ENCODE measurements at regions not wholly inside any gene's neighbourhood (a gene's known extent, or its start where the extent isn't known, plus 50 kb on each side); places are given as distances from the start of the nearest gene placed in this dataset.

DNA sequence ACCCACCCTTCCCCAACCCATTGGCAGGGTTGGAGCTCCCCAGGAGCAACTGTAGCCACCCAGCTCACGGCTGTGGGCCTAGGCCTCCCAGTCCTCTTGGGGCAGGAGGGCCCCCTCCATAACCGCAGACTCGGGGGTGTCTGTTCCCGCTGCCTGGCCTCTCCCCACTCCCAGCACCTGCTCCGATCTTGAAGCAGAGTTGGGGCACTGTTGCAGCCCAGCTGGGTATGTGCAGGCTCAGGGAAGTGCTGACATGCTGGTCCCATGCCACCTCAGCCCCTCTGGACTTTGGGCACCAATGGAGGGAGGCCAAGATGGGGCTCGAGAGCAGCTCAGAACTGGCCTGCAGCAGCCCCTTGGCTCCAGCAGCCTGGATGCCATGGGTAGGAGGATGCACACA, 54.8 kb upstream of the KRTAP11-1 start:
- CTCF ChIA-PET, result no interaction called here
- BruUV-seq (replicated peaks), result no TSS peak
- no peaks in the 10 kb centered on the region for H3K36me3 ChIP-seq (ENCODE audit: control insufficient read depth in 1 of 2, insufficient read depth in 2 of 2, low read length in 2 of 2)

DNA sequence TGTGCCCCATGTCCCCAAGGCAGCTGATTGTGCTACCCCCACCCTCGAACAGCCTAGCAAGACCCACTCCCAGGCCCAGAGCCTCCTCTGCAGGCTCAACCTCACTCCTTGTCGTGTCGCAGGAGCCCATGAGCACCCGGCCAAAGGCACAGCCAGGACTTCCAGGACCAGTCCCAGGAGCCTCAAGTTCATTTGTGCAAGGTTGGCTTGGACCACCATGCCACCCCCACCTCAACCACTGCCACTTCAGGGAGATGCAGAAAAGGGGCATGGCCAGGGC, 54.4 kb upstream of the KRTAP11-1 start:
- Histone ChIP-seq H3K4me3 (replicated peaks in 1 of 2; ENCODE audit: low read depth in 1 of 2, low read length in 2 of 2) (no peak overlapping the region), H3K9ac (ENCODE audit: low read length) (no peak overlapping the region), H3K27me3 (ENCODE audit: insufficient read depth, low read length) (no peaks in the 10 kb centered on the region), H3K4me2 (ENCODE audit: low read length) (no peak overlapping the region), H3K27ac (ENCODE audit: low read depth, low read length) (no peak overlapping the region), H3K9me3 (ENCODE audit: control insufficient read depth in 1 of 2, insufficient read depth in 1 of 2, low read depth in 1 of 2, low read length in 2 of 2) (no peaks in the 10 kb centered on the region), H4K20me1 (ENCODE audit: insufficient read depth) (no peaks in the 10 kb centered on the region), H3K4me1 (ENCODE audit: control insufficient read depth in 1 of 2, insufficient read depth in 2 of 2, low read length in 2 of 2) (no peaks in the 10 kb centered on the region), H3K79me2 (ENCODE audit: insufficient read depth, low read length) (no peaks in the 10 kb centered on the region), H3K9me2 (ENCODE audit: insufficient read depth) (no peaks in the 10 kb centered on the region), H3K36me3 (ENCODE audit: control insufficient read depth in 1 of 2, insufficient read depth in 2 of 2, low read length in 2 of 2) (no peaks in the 10 kb centered on the region), H2AFZ (ENCODE audit: low read depth, low read length, poor library complexity, severe bottlenecking) (no peak overlapping the region)
- DNase-seq (ENCODE audit: low read depth, low spot score), result no peak
- ChIA-PET RAD21 (ENCODE audit: low non-redundant PET in 1 of 2, low total read pairs in 2 of 2, uncharacterized antibody in 2 of 2, unreplicated experiment in 2 of 2) (no interaction called here), POLR2A (no interaction called here), CTCF (no interaction called here)
- intact Hi-C loops (cut with micrococcal nuclease), result no loop called here
- no peak for ATAC-seq
- no TSS peak for BruUV-seq (replicated peaks)
- TF ChIP-seq RAD21 (IDR thresholded peaks at IDR 0.05; ENCODE audit: low read depth), result no peak
- TF ChIP-seq TCF7L2 (IDR thresholded peaks at IDR 0.05; ENCODE audit: borderline replicate concordance, extremely low read depth, insufficient read depth, insufficient read length), result no peak
- TF ChIP-seq, protein P1, sequence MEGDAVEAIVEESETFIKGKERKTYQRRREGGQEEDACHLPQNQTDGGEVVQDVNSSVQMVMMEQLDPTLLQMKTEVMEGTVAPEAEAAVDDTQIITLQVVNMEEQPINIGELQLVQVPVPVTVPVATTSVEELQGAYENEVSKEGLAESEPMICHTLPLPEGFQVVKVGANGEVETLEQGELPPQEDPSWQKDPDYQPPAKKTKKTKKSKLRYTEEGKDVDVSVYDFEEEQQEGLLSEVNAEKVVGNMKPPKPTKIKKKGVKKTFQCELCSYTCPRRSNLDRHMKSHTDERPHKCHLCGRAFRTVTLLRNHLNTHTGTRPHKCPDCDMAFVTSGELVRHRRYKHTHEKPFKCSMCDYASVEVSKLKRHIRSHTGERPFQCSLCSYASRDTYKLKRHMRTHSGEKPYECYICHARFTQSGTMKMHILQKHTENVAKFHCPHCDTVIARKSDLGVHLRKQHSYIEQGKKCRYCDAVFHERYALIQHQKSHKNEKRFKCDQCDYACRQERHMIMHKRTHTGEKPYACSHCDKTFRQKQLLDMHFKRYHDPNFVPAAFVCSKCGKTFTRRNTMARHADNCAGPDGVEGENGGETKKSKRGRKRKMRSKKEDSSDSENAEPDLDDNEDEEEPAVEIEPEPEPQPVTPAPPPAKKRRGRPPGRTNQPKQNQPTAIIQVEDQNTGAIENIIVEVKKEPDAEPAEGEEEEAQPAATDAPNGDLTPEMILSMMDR (IDR thresholded peaks at IDR 0.05 in 2 of 3, conservative IDR thresholded peaks at IDR 0.05 in 1 of 3; ENCODE audit: borderline replicate concordance in 1 of 3, insufficient read depth in 1 of 3, low read depth in 2 of 3, low read length in 2 of 3), result no peak
- TF ChIP-seq, protein P2, sequence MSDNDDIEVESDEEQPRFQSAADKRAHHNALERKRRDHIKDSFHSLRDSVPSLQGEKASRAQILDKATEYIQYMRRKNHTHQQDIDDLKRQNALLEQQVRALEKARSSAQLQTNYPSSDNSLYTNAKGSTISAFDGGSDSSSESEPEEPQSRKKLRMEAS (IDR thresholded peaks at IDR 0.05), result no peak
- TF ChIP-seq FOSL1 (IDR thresholded peaks at IDR 0.05; ENCODE audit: low read depth), result no peak
- TF ChIP-seq SRF (IDR thresholded peaks at IDR 0.05; ENCODE audit: low read depth), result no peak
- TF ChIP-seq JUND (IDR thresholded peaks at IDR 0.05), result no peak
- TF ChIP-seq ZFX (IDR thresholded peaks at IDR 0.05), result no peak
- TF ChIP-seq, protein P3, sequence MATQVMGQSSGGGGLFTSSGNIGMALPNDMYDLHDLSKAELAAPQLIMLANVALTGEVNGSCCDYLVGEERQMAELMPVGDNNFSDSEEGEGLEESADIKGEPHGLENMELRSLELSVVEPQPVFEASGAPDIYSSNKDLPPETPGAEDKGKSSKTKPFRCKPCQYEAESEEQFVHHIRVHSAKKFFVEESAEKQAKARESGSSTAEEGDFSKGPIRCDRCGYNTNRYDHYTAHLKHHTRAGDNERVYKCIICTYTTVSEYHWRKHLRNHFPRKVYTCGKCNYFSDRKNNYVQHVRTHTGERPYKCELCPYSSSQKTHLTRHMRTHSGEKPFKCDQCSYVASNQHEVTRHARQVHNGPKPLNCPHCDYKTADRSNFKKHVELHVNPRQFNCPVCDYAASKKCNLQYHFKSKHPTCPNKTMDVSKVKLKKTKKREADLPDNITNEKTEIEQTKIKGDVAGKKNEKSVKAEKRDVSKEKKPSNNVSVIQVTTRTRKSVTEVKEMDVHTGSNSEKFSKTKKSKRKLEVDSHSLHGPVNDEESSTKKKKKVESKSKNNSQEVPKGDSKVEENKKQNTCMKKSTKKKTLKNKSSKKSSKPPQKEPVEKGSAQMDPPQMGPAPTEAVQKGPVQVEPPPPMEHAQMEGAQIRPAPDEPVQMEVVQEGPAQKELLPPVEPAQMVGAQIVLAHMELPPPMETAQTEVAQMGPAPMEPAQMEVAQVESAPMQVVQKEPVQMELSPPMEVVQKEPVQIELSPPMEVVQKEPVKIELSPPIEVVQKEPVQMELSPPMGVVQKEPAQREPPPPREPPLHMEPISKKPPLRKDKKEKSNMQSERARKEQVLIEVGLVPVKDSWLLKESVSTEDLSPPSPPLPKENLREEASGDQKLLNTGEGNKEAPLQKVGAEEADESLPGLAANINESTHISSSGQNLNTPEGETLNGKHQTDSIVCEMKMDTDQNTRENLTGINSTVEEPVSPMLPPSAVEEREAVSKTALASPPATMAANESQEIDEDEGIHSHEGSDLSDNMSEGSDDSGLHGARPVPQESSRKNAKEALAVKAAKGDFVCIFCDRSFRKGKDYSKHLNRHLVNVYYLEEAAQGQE (IDR thresholded peaks at IDR 0.05; ENCODE audit: low read depth), result no peak
- no peak for TF ChIP-seq POLR2AphosphoS5 (IDR thresholded peaks at IDR 0.05; ENCODE audit: low read depth, low read length)
- TF ChIP-seq, protein P4, sequence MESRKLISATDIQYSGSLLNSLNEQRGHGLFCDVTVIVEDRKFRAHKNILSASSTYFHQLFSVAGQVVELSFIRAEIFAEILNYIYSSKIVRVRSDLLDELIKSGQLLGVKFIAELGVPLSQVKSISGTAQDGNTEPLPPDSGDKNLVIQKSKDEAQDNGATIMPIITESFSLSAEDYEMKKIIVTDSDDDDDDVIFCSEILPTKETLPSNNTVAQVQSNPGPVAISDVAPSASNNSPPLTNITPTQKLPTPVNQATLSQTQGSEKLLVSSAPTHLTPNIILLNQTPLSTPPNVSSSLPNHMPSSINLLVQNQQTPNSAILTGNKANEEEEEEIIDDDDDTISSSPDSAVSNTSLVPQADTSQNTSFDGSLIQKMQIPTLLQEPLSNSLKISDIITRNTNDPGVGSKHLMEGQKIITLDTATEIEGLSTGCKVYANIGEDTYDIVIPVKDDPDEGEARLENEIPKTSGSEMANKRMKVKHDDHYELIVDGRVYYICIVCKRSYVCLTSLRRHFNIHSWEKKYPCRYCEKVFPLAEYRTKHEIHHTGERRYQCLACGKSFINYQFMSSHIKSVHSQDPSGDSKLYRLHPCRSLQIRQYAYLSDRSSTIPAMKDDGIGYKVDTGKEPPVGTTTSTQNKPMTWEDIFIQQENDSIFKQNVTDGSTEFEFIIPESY (IDR thresholded peaks at IDR 0.05; ENCODE audit: extremely low read depth, insufficient replicate concordance, low read length), result no peak
- no peak for TF ChIP-seq EZH2phosphoT487 (IDR thresholded peaks at IDR 0.05; ENCODE audit: borderline replicate concordance)
- no peak for TF ChIP-seq ELF1 (IDR thresholded peaks at IDR 0.05; ENCODE audit: borderline replicate concordance, low read depth)

More for the DNA sequence above, 54.8 kb upstream of the KRTAP11-1 start:
- RAD21 ChIA-PET (ENCODE audit: low non-redundant PET in 1 of 2, low total read pairs in 2 of 2, uncharacterized antibody in 2 of 2, unreplicated experiment in 2 of 2), result no interaction called here
- ATAC-seq, result no peak
- Histone ChIP-seq H3K9me2 (ENCODE audit: insufficient read depth) (no peaks in the 10 kb centered on the region), H3K9me3 (ENCODE audit: control insufficient read depth in 1 of 2, insufficient read depth in 1 of 2, low read depth in 1 of 2, low read length in 2 of 2) (no peaks in the 10 kb centered on the region), H3K27me3 (ENCODE audit: insufficient read depth, low read length) (no peaks in the 10 kb centered on the region), H3K9ac (ENCODE audit: low read length) (no peak overlapping the region), H2AFZ (ENCODE audit: low read depth, low read length, poor library complexity, severe bottlenecking) (no peak overlapping the region), H3K4me2 (ENCODE audit: low read length) (no peak overlapping the region), H4K20me1 (ENCODE audit: insufficient read depth) (no peaks in the 10 kb centered on the region), H3K4me1 (ENCODE audit: control insufficient read depth in 1 of 2, insufficient read depth in 2 of 2, low read length in 2 of 2) (no peaks in the 10 kb centered on the region), H3K4me3 (replicated peaks in 1 of 2; ENCODE audit: low read depth in 1 of 2, low read length in 2 of 2) (no peak overlapping the region), H3K79me2 (ENCODE audit: insufficient read depth, low read length) (no peaks in the 10 kb centered on the region), H3K27ac (ENCODE audit: low read depth, low read length) (no peak overlapping the region)
- TF ChIP-seq RAD21 (IDR thresholded peaks at IDR 0.05; ENCODE audit: low read depth), result no peak
- TF ChIP-seq, protein P2 (IDR thresholded peaks at IDR 0.05), result no peak
- no peak for DNase-seq (ENCODE audit: low read depth, low spot score)
- POLR2A ChIA-PET, result no interaction called here
- intact Hi-C loops (cut with micrococcal nuclease), result no loop called here

All from HCT116 (cell line).